ENCODE measurements at regions not wholly inside any gene's neighbourhood (a gene's known extent, or its start where the extent isn't known, plus 50 kb on each side); places are given as distances from the start of the nearest gene placed in this dataset.
"Not testable (repeated sequence)": the region's sequence is repeated elsewhere in the genome, so short reads cannot be mapped to it uniquely, and the experiment has no call there.

DNA sequence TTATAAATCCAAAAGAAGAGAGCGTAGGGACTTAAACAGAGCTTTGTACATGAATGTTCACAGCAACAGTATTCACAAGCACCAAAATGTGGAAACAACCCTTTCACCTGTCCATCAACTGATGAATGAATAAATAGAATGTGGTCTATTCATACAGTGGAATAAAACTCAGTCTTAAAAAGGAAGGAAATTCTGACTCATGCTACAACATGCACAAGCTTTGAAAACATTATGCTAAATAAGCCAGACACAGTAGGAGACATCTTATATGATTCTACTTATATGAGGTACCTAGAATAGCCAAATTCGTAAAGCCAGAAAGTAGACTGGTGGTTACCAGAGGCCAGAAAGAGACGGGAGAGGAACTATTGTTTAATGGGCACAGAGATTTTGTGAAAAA is 74.3 kb downstream of the SHANK2 start:
- Histone ChIP-seq H3K4me3 (no peak overlapping the region), H3K4me1 (replicated peaks in 1 of 2) (no peaks in the 10 kb centered on the region), H3K27ac (no peak overlapping the region)
- in situ Hi-C loops (cut with MboI; ENCODE audit: low pct_unique_long_range_greater_than_20kb in 2 of 9, low sequenced_read_pairs in 9 of 9, unreplicated experiment in 9 of 9), result no loop called here
- WGBS, 10 experiments, result 0 to 93% (median 48%) methylated on average over 1 to 3 of the region's 3 CpGs; no CpG with 5 or more reads in 1 of the 10 experiments
- ATAC-seq (replicated peaks in 6 of 8), result peak in 1 of 8 experiments; percentile 71

DNA sequence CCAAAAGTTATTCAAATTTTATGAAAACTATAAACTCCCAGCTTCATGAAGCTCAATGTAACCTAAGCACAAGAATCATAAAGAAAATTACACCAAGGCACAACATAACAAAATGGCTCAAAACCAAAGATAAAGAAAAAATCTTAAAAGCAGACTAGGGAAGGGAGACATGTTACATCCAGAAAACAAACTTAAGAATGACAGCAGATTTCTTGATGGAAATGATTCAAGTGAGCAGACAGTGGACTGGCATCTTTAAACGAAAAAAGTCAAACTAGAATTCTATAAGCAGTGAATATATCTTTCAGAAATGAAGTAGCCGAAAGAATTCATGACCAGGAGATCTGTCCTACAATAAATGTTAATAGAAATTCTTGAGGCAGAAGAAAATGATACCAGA is 75.6 kb downstream of the SHANK2 start:
- in situ Hi-C loops (cut with MboI; ENCODE audit: low pct_unique_long_range_greater_than_20kb in 2 of 9, low sequenced_read_pairs in 9 of 9, unreplicated experiment in 9 of 9), result no loop called here
- Histone ChIP-seq H3K4me1 (replicated peaks in 1 of 2) (no peaks in the 10 kb centered on the region), H3K27ac (no peak overlapping the region), H3K4me3 (no peak overlapping the region)
- ATAC-seq (replicated peaks in 6 of 8), result no peak
- WGBS, 10 experiments, result 6 to 100% (median 65%) methylated on average over 1 to 2 of the region's 2 CpGs

DNA sequence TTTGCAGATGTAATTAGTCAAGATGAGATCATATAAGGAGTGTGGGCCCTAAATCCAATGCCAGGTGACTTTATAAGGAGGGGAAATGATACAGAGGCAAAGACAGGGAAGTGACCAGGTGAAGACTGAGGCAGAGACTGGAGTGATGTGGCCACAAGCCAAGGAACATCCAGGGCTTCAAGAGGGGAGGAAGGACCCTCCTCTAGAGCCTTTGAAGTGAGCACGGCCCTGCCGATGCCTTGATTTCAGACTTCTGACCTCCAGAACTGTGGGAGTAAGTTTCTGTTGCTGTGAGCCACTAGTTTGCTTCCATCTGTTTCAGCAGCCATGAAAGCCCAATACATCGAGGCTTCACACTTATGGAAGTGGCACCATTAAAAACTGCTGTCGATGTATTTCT is 78.7 kb downstream of the SHANK2 start:
- in situ Hi-C loops (cut with MboI; ENCODE audit: low pct_unique_long_range_greater_than_20kb in 2 of 9, low sequenced_read_pairs in 9 of 9, unreplicated experiment in 9 of 9), result no loop called here
- ATAC-seq (replicated peaks in 6 of 8), result no peak
- Histone ChIP-seq H3K4me3 (no peak overlapping the region), H3K27ac (no peak overlapping the region), H3K4me1 (replicated peaks in 1 of 2) (no peaks in the 10 kb centered on the region)
- WGBS, 10 experiments, result 0 to 96% (median 79%) methylated on average over 1 to 4 of the region's 4 CpGs; no CpG with 5 or more reads in 3 of the 10 experiments

DNA sequence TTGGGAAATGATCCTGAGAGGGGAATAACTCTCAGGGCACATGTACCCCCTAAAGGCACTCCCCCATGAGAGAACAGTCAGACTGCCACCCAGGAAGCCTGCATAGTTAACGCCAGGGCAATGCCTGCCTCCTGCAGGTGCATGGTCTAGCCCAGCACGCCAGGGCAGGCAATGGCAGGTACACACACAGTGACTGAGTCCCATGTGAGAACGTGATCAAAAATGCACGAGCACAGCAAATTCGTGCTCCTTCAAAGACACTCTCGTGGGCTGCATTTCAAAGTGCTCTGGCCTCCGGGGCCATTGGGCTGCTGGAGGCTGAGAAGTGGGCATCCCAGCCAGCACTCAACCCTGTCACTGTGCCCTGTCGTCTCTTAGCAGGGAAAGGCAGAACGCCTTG is 79.7 kb downstream of the SHANK2 start:
- 20 to 80% (median 57%) methylated on average over 1 to 9 of the region's 9 CpGs; no CpG with 5 or more reads in 3 of the 10 experiments for WGBS, 10 experiments
- no peak overlapping the region for H3K4me3 ChIP-seq
- no peak for ATAC-seq (replicated peaks in 6 of 8)
- in situ Hi-C loops (cut with MboI; ENCODE audit: low pct_unique_long_range_greater_than_20kb in 2 of 9, low sequenced_read_pairs in 9 of 9, unreplicated experiment in 9 of 9), result no loop called here
- H3K4me1 ChIP-seq (replicated peaks in 1 of 2), result no peaks in the 10 kb centered on the region
- no peak overlapping the region for H3K27ac ChIP-seq

DNA sequence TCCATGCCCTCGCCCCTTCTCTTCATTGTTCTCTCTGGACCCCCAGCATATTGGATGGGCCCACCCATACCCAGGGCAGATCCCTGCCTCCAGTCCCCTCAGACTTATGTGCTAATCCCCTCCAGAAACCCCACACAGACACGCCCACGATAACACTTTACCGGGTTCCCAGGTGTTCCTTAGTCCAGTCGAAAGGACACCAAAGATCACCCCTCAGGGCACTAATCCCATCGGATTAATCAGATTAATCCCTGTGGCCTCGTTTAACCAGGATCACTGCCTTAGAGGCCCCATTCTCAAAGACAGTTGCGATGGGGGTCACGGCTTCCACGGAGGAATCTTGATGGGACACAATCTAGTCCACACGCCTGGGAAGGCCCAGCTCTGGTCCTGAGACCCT is 80.8 kb downstream of the SHANK2 start:
- in situ Hi-C loops (cut with MboI; ENCODE audit: low pct_unique_long_range_greater_than_20kb in 2 of 9, low sequenced_read_pairs in 9 of 9, unreplicated experiment in 9 of 9), result no loop called here
- 40 to 92% (median 74%) methylated on average over 1 to 10 of the region's 11 CpGs; no CpG with 5 or more reads in 4 of the 10 experiments for WGBS, 10 experiments
- ATAC-seq (replicated peaks in 6 of 8), result no peak

DNA sequence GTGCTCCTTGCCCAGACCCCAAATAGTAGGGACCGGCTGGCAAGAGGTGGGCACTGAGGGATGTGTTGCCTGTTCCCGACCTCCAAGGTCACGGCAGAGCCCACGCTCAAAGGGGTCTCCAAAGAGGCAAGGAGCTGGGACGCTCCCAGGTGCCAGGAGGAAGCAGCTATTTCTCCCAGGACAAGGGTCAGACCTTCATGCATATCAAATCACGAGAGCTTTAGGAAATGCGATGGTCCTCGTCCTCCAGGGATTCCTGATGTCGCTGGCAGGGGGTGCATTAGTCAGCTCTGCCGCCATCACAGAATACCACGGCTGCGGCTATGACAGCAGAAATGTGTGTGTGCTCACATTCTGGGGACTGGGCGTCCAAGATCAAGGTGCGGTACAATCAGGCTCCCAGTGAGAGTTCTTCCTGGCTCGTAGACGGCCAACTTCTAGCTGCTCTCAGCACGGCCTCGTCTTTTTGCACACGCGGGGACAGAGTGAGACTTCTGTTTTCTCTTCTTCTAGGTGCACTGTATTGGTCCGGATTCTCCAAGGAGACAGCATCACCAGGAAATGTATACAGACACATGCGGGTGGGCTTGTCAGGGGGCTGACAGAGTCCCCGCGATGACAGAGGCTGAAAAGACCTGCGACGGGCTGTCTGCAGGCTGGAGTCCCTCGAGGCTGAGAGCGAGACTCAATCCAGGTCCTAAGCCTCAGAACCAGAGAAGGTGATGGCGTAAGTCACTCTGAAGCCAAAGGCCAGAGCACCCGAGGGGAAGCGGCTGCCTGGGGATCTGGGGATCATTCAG is 81.6 kb downstream of the SHANK2 start:
- 40 to 85% (median 71%) methylated on average over 1 to 15 of the region's 31 CpGs; no CpG with 5 or more reads in 4 of the 10 experiments for WGBS, 10 experiments
- Histone ChIP-seq H3K27ac (no peak overlapping the region), H3K4me1 (replicated peaks in 1 of 2) (no peaks in the 10 kb centered on the region), H3K4me3 (no peak overlapping the region)
- in situ Hi-C loops (cut with MboI; ENCODE audit: low pct_unique_long_range_greater_than_20kb in 2 of 9, low sequenced_read_pairs in 9 of 9, unreplicated experiment in 9 of 9), result no loop called here
- ATAC-seq (replicated peaks in 6 of 8), result no peak

More for the DNA sequence above, 80.8 kb downstream of the SHANK2 start:
- no peaks in the 10 kb centered on the region for H3K4me1 ChIP-seq (replicated peaks in 1 of 2)
- H3K27ac ChIP-seq, result no peak overlapping the region
- no peak overlapping the region for H3K4me3 ChIP-seq

DNA sequence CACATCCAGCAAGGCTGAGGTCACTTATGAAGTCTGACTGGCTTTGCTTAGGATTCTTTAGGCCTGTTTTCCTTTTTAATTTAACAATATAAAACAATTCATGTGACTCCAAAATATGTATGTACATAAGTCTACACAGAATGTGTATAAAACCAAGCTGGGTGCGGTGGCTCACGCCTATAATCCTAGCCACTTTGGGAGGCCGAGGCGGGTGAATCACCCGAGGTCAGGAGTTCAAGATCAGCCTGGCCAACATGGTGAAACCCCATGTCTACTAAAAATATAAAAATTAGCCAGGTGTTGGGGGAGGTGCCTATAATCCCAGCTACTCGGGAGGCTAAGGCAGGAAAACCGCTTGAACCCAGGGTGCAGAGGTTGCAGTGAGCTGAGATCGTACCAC is 83.1 kb downstream of the SHANK2 start:
- in situ Hi-C loops (cut with MboI; ENCODE audit: low pct_unique_long_range_greater_than_20kb in 2 of 9, low sequenced_read_pairs in 9 of 9, unreplicated experiment in 9 of 9), result no loop called here
- no peak for ATAC-seq (replicated peaks in 6 of 8)
- no peak overlapping the region for H3K27ac ChIP-seq
- H3K4me3 ChIP-seq, result no peak overlapping the region
- 17 to 86% (median 75%) methylated on average over 1 to 8 of the region's 8 CpGs; no CpG with 5 or more reads in 2 of the 10 experiments for WGBS, 10 experiments
- H3K4me1 ChIP-seq (replicated peaks in 1 of 2), result no peaks in the 10 kb centered on the region

DNA sequence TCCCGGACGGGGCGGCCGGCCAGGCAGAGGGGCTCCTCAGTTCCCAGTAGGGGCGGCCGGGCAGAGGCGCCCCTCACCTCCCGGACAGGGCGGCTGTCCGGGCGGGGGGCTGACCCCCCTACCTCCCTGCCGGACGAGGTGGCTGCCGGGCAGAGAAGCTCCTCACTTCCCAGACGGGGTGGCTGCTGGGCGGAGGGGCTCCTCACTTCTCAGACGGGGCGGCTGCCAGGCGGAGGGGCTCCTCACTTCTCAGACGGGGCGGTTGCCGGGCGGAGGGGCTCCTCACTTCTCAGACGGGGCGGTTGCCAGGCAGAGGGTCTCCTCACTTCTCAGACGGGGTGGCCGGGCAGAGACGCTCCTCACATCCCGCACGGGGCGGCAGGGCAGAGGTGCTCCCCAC is 84.6 kb downstream of the SHANK2 start:
- in situ Hi-C loops (cut with MboI; ENCODE audit: low pct_unique_long_range_greater_than_20kb in 2 of 9, low sequenced_read_pairs in 9 of 9, unreplicated experiment in 9 of 9); ATAC-seq (replicated peaks in 6 of 8); H3K4me1 ChIP-seq (replicated peaks in 1 of 2); H3K27ac ChIP-seq; H3K4me3 ChIP-seq: not testable (repeated sequence)
- WGBS, 10 experiments, result no CpG with 5 or more reads among the region's 31 CpGs

DNA sequence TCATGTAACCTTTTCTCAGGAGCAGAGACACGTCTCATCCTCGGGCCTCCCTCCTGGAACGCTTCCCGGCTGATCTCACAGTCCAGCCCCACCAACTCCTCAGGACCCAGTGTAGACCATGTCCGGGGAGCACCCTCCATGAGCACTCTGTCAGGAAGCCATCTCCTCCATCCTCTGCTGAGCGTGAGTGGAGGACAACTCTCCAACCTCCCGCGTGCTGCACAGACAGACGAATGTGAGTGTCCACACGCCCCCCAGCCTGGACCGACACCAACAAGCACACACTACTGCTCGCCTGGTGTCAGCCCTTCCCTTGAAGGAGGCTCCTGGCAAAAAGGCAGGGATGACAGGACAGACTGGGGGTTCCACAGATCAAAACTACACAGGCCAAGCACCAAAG is 86.6 kb downstream of the SHANK2 start:
- Histone ChIP-seq H3K4me3 (no peak overlapping the region), H3K4me1 (replicated peaks in 1 of 2) (no peaks in the 10 kb centered on the region), H3K27ac (no peak overlapping the region)
- in situ Hi-C loops (cut with MboI; ENCODE audit: low pct_unique_long_range_greater_than_20kb in 2 of 9, low sequenced_read_pairs in 9 of 9, unreplicated experiment in 9 of 9), result no loop called here
- WGBS, 10 experiments, result 60 to 100% (median 89%) methylated on average over 1 to 9 of the region's 12 CpGs; no CpG with 5 or more reads in 4 of the 10 experiments
- ATAC-seq (replicated peaks in 6 of 8), result no peak

DNA sequence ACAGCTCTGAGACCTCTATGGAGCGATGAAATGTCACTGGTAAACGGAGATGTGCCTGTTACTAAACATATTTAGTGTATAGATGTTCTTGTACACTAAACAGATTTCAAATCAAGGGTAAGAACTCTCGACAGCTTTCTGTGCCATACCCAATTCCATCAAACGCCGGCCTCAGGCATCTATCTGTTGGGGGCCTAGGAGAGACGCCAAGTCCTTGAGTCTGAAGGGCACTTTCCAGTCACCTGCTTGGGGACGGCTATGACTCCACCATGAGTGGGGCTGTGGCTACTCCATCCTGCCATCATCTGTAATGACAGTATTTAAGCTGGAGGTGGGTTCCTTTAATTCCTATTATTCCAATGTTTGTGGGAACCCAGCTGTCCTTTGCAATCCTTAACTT is 87.8 kb downstream of the SHANK2 start:
- WGBS, 10 experiments, result 33 to 90% (median 77%) methylated on average over 1 to 6 of the region's 7 CpGs; no CpG with 5 or more reads in 3 of the 10 experiments
- in situ Hi-C loops (cut with MboI; ENCODE audit: low pct_unique_long_range_greater_than_20kb in 2 of 9, low sequenced_read_pairs in 9 of 9, unreplicated experiment in 9 of 9), result no loop called here
- no peak overlapping the region for H3K4me3 ChIP-seq
- no peaks in the 10 kb centered on the region for H3K4me1 ChIP-seq (replicated peaks in 1 of 2)
- no peak for ATAC-seq (replicated peaks in 6 of 8)
- H3K27ac ChIP-seq, result no peak overlapping the region

DNA sequence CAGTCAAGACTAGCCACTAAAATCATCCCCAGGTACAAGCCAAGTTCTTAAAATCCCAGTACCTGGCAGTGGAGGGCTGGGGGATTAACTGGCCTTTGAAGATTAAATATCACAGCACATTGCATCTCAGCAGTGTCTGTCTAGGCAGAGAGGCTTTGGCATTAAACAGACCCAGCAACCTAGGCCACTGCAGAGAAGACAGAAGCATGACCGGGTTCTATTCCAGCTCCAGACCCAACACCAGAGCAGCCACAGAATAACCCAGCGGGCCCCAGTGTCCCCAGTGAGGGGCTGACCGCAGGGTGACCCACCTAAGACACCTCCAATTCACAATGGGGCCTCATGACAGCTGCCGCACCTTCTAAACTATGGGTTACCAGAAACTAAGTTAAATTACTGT is 88.2 kb downstream of the SHANK2 start:
- in situ Hi-C loops (cut with MboI; ENCODE audit: low pct_unique_long_range_greater_than_20kb in 2 of 9, low sequenced_read_pairs in 9 of 9, unreplicated experiment in 9 of 9), result no loop called here
- H3K4me1 ChIP-seq (replicated peaks in 1 of 2), result no peaks in the 10 kb centered on the region
- H3K27ac ChIP-seq, result no peak overlapping the region
- no peak overlapping the region for H3K4me3 ChIP-seq
- no peak for ATAC-seq (replicated peaks in 6 of 8)
- 0 to 100% (median 79%) methylated on average over 1 to 4 of the region's 4 CpGs; no CpG with 5 or more reads in 6 of the 10 experiments for WGBS, 10 experiments

DNA sequence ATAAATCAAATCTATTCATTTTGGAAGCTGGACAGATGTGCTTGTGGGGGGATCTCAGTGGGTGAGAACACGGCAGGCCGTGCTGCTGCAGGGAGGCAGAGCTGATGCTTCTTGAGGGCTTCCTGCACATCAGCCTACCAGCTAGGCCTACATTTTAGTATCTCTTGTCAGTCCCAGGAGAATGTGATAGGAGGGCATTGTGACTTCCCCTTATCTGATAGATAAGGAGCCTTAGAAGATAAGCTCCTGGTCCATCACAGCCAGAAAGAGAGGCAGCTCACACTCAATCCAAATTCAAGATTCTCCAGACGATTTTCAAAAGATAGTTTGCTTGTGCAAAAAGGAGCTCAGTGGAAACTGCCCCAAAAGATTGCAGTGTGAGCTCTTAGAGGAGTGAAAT is 89.0 kb downstream of the SHANK2 start:
- no peaks in the 10 kb centered on the region for H3K4me1 ChIP-seq (replicated peaks in 1 of 2)
- no peak overlapping the region for H3K27ac ChIP-seq
- no peak for ATAC-seq (replicated peaks in 6 of 8)
- H3K4me3 ChIP-seq, result no peak overlapping the region
- in situ Hi-C loops (cut with MboI; ENCODE audit: low pct_unique_long_range_greater_than_20kb in 2 of 9, low sequenced_read_pairs in 9 of 9, unreplicated experiment in 9 of 9), result no loop called here
- 0 to 93% (median 48%) methylated on average over 1 to 3 of the region's 3 CpGs; no CpG with 5 or more reads in 3 of the 10 experiments for WGBS, 10 experiments

DNA sequence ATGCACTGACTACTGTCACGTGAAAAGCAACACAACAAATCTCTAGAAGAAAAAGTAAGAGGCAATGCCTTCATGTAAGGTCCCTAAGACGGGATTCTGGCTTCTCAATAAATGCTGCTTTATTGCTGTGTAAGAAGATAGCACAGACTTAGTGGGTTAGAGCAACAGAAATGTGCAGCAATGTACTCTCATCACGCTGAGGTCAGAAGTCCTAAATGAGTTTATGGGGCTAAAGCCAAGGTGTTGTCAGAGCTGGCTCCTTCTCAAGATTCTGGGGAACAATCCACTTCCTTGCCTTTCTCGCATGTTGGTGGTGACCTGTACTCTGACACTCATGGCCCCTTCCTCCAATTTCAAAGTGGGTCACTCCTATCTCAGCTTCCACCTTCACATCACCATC is 93.4 kb downstream of the SHANK2 start:
- no peak overlapping the region for H3K4me3 ChIP-seq
- 0 to 88% (median 74%) methylated on average over 1 to 3 of the region's 4 CpGs; no CpG with 5 or more reads in 1 of the 10 experiments for WGBS, 10 experiments

DNA sequence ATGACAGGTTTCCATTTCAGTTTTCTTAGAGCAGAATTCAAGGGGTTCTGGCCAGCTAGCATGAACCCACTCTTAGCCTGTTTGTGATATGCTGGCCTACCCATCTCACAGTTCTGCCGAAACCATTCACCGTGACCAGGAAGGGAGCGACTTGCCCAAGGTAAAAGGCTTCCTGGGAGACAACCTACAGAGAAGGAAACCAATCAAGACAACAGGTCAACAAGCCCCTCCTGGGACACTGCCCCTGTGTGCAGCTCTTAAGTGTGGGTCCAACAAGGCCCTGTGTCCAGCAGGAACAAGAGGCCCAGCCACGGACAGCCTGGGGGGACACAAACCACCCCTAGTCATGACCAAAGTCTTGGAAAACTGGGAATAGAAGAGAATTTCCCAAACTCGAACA is 94.7 kb downstream of the SHANK2 start:
- ATAC-seq (replicated peaks in 6 of 8); in situ Hi-C loops (cut with MboI; ENCODE audit: low pct_unique_long_range_greater_than_20kb in 2 of 9, low sequenced_read_pairs in 9 of 9, unreplicated experiment in 9 of 9); H3K27ac ChIP-seq; H3K4me1 ChIP-seq (replicated peaks in 1 of 2); H3K4me3 ChIP-seq: not testable (repeated sequence)
- WGBS, 10 experiments, result 0 to 94% (median 60%) methylated on average over 1 to 5 of the region's 5 CpGs; no CpG with 5 or more reads in 1 of the 10 experiments

More for the DNA sequence above, 93.4 kb downstream of the SHANK2 start:
- Histone ChIP-seq H3K27ac (no peak overlapping the region), H3K4me1 (replicated peaks in 1 of 2) (no peaks in the 10 kb centered on the region)
- in situ Hi-C loops (cut with MboI; ENCODE audit: low pct_unique_long_range_greater_than_20kb in 2 of 9, low sequenced_read_pairs in 9 of 9, unreplicated experiment in 9 of 9), result no loop called here
- ATAC-seq (replicated peaks in 6 of 8), result no peak
